Middle frontal gyrus (tissue), 1 donor: ENCODE measurements at regions not wholly inside any gene's neighbourhood (a gene's known extent, or its start where the extent isn't known, plus 50 kb on each side); places are given as distances from the start of the nearest gene placed in this dataset.

Source experiments
- DNase-seq: peaks from one replicate; pipeline ENCODE4 v3.0.0-alpha.2; 2015; ENCODE audit warnings: low spot score; ENCODE audit errors: extremely low spot score

DNA sequence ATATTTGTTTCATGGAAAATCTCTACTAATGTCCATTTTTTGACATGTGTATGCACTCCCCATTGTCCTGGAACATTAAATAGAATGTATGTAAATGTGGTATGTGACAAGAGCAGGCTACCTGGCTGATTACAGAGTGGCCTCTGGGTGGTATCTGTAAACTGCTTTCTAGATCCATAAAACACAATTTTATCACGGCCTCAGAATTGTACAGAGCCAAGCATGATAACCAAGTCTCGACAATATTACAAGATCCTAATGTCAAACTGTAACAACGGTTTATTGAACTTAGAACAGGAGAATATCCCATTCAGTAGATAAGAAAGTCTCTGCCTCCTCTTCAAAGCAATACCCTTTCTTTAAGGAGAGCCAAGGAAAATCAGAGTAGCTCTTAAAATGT lies 212.4 kb downstream of the PCDH7 start:
- DNase-seq = no peak

GRCh38 chr4:30939069-30939468 lies 218.9 kb downstream of the PCDH7 start:
- no peak for DNase-seq

DNA sequence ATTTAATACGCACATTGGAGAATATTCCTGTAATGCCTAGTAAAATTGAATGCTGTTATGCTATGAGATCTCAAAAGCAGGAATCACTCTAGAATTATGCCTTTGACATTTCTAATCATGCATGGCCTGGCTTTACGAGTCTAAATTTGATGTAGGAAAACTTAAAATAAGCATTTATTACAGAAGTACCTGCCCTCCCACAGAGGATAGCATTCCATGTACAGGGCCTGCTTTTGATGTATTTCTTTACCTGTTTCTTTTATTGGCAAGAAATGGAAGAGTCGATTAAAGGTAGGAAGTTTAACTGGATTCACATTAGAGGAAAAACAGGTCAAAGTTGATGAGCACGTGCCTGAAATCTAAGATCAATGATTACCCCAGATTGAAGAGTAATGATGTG lies 219.5 kb downstream of the PCDH7 start:
- no peak for DNase-seq

- no peak for DNase-seq
These were observed 221.5 kb downstream of the PCDH7 start for GRCh38 chr4:30941641-30942040.

DNA sequence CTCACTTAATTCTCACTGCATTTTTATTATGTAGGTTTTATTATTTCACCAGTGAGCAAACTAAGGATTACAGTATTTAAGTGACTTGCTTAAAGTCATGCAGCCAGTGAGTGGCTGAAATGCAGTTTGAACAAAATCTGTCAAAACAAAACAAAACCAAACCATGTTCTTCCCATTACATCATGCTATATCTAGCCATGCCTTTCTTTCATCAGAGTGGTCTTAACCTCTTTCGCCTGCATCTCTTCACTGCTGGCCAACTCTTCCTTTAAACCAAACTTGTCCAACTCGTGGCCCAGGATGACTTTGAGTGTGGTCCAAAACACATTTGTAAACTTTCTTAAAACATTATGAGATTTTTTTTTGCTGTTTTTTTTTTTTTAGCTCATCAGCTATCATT lies 223.2 kb downstream of the PCDH7 start:
- no peak for DNase-seq

GRCh38 chr4:30945586-30945985 lies 225.4 kb downstream of the PCDH7 start:
- no peak for DNase-seq

DNA sequence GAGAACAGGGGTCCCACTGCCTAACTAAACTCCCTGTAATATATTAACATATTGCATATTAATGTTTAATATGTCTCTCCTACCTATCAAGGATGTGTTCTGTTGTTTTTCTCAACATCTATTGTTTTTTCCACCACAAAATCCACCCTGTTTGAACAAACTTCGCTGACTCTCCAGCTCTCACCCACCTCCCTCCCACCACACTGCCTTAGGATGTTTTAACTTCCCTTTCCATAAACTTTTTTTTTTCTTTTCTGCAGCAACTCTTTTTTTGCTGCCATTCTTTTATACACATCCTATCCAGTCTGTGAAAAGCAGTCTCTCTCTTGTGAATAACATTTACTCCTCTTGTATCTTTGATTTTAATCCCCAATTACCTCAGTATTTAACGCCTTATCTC lies 226.1 kb downstream of the PCDH7 start:
- DNase-seq = no peak

DNA sequence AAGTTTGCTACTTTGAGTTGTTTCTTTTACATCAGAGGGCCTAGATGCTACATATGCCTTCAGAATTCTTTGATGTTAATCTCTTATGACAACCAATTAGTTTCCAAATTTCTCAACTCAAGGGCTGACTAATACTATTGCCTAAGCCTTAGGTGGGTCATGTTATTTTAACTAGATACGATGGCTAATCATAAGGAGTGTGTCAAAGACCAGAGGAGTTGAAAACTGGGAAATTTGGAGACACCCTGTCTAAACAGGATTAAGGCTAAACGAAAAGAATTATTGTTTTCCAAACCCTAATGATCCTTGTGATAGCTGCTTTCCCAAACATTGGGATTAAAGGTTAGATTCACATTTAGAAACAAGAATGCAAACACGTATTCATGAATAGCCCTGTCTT lies 228.5 kb downstream of the PCDH7 start:
- DNase-seq = no peak

- no peak for DNase-seq
These were observed 230.6 kb downstream of the PCDH7 start for GRCh38 chr4:30950737-30951136.

- no peak for DNase-seq
These were observed 232.5 kb downstream of the PCDH7 start for GRCh38 chr4:30952526-30953219.

- no peak for DNase-seq
These were observed 233.6 kb downstream of the PCDH7 start for GRCh38 chr4:30953799-30954198.

DNA sequence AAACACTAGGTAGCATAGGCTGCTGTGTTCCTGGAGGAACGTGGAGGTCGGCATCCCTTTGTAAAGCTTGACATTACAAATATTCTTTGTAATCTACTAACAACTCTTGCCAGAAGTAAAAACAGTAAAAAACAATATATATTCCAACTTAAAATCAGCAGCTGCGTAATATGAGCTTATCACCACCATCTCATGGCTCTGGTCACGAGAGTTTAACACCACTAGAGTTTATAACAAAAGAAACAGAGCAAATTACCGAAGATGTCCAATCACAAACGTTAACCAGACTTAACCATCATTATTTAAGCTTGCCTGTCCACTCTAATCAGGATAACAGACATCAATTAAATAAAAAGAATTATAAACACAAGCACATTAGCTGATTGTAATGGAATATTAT lies 236.7 kb downstream of the PCDH7 start:
- no peak for DNase-seq

- no peak for DNase-seq
These were observed 237.5 kb downstream of the PCDH7 start for GRCh38 chr4:30957706-30958105.

- DNase-seq = no peak
These were observed 239.8 kb downstream of the PCDH7 start for GRCh38 chr4:30959781-30960485.

GRCh38 chr4:30962939-30963338 lies 242.8 kb downstream of the PCDH7 start:
- DNase-seq = no peak

DNA sequence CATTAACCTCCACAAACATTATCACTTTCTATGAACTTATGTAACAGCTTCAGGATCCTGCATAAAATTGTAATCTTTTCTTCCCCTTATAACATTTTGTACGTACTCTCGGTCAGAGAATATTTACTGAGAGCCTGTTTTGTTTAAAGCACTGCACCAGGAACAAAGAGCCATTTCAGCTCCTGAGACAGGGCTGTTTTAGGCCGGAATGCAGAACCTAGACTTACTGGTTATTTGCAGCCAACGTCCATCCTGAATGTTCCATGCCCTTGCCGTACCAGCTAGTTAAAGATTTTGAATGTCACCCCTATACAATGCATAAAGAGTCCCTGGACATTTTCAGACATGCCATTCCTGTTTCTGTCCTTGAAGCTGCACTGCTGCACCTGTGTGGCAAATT lies 248.8 kb downstream of the PCDH7 start:
- no peak for DNase-seq

DNA sequence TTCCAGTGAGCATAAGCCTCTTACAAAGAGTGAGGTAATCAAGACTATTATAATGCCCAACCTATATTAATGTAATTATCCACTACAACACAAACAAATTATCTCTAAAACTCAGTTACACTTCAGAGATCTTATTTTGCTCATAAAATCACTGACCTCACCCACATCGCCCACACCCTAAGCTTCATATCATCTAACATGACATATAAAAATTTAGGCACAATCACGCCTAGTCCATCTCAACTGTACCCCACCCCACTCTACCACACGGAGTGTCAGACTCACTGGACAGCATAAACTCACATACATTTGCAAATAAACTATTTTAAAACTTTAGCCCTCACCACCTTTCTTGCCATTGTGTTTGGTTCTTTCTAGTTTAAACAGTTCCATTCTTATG lies 252.4 kb downstream of the PCDH7 start:
- DNase-seq = no peak

DNA sequence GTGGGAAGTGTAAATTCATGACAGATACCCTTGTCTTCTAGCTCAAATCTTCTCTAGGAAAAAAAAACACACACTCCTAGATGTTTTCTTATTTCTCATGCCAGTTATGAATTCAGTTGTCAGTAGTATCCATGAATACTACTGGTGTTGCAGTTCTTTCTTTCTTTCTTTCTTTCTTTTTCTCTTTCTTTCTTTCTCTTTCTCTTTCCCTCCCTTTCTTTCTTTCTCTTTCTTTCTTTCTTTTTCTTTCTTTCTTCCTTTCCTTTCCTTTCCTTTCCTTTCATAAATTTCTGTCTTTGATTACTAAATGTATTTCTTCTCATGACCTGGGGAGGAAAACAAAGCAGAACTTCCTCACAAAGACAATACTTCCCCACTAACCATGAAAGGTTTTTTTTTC lies 253.8 kb downstream of the PCDH7 start:
- DNase-seq = no peak

- DNase-seq = no peak
These were observed 259.2 kb downstream of the PCDH7 start for GRCh38 chr4:30979402-30979801.

GRCh38 chr4:30989508-30989907 lies 269.3 kb downstream of the PCDH7 start:
- DNase-seq = no peak

DNA sequence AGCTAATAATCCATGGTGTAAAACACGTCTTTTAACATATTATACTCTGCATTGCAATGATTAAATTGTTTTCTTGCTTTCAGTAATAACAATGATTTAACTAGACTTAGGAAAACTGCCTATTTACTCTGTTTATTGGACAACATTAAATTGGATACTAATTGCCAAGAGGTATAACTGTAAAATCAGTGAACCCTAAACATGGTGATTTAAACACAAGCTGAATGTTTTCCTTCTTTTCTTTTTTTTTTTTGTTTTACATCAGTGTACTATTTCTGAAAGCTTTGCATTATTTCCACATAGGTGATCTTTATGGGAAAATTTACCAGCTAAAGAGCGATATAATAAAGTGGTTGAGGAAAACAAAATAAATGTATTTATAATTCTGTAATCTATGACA lies 276.7 kb downstream of the PCDH7 start:
- DNase-seq = no peak

DNA sequence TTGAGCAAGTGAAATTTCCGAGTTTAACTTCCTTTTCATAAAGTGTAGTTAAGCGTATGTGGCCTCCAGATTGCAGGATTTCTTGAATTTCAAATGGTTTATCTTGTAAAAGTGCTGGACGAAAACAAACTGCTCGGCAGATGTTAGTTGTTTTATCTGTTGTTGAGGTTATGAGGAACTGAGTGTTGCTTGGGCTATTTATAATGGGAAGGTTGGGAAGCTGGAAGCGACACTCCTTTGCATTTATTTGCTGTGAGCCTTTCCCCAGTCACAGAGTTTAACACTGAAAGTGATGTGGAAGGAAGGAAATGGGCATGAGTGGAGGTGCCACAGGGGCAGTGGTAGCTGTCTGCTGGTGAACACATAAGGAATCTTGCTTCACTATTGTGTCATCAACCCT lies 284.9 kb downstream of the PCDH7 start:
- DNase-seq = no peak

GRCh38 chr4:31007858-31008257 lies 287.7 kb downstream of the PCDH7 start:
- DNase-seq = no peak
